NB4 (cell line): ENCODE measurements at regions not wholly inside any gene's neighbourhood (a gene's known extent, or its start where the extent isn't known, plus 50 kb on each side); places are given as distances from the start of the nearest gene placed in this dataset.

ENCODE experiments used
- CTCF ChIP-seq: IDR thresholded peaks from one replicate; pipeline ENCODE4 v1.5.1; 2012; ENCODE audit warnings: low read depth, low read length
- MYC ChIP-seq: IDR thresholded peaks from 2 replicates; pipeline ENCODE4 v1.6.1; 2011; ENCODE audit warnings: low read depth, low read length
- POLR2A ChIP-seq: IDR thresholded peaks from 2 replicates; pipeline ENCODE4 v1.6.1; 2011; ENCODE audit warnings: mild to moderate bottlenecking; ENCODE audit not compliant: insufficient read length; ENCODE audit errors: extremely low read depth

GRCh38 chr1:84061336-84061735, 62.4 kb upstream of the TTLL7 start:
- TF ChIP-seq POLR2A = no peak
- no peak for TF ChIP-seq CTCF
- no peak for TF ChIP-seq MYC
